ENCODE measurements at regions not wholly inside any gene's neighbourhood (a gene's known extent, or its start where the extent isn't known, plus 50 kb on each side); places are given as distances from the start of the nearest gene placed in this dataset.
"Not testable (repeated sequence)": the region's sequence is repeated elsewhere in the genome, so short reads cannot be mapped to it uniquely, and the experiment has no call there.

DNA sequence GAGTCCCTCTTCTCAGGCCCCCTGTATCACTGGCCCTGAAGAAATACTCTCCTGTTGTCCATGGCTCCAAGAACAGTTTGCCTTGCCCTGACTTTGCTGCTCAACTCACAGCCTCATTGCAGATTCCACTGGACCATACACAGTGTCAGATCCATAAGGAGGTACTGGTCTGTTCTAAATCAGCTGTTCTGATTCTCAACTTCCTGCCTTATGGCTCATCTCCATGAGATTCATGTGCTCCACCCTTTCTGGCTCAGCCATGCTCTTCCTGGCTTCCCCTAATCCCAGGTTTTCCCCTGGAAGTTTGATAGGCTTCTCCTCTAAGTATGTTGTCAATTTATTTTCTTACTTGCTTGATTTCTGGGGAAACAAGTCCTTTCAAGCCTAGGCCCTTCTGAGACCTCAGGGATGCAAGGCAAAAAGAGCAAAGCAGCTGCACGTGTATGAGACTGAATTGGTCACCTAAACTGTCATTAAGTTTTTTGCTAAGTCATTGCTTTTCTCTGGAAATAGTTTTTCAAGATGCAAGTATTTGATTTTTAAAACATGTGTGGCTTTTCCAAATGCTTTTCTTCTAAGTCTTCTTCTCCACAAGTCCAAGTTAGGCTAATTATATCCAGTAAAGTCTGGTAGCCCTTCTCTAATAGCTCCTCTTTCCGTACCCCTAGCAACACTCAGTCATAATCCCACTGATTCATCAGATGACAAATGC is 1288.5 kb downstream of the RPIA start:
- not testable (repeated sequence) for TF ChIP-seq POLR2AphosphoS5 (IDR thresholded peaks at IDR 0.05; ENCODE audit: insufficient read depth in 1 of 2, low read depth in 1 of 2); POLR2A (IDR thresholded peaks at IDR 0.05)
- TF ChIP-seq, protein P1, sequence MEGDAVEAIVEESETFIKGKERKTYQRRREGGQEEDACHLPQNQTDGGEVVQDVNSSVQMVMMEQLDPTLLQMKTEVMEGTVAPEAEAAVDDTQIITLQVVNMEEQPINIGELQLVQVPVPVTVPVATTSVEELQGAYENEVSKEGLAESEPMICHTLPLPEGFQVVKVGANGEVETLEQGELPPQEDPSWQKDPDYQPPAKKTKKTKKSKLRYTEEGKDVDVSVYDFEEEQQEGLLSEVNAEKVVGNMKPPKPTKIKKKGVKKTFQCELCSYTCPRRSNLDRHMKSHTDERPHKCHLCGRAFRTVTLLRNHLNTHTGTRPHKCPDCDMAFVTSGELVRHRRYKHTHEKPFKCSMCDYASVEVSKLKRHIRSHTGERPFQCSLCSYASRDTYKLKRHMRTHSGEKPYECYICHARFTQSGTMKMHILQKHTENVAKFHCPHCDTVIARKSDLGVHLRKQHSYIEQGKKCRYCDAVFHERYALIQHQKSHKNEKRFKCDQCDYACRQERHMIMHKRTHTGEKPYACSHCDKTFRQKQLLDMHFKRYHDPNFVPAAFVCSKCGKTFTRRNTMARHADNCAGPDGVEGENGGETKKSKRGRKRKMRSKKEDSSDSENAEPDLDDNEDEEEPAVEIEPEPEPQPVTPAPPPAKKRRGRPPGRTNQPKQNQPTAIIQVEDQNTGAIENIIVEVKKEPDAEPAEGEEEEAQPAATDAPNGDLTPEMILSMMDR (IDR thresholded peaks at IDR 0.05): not testable (repeated sequence)

All from vagina (tissue), 2 donors.